Heart left ventricle (tissue), 16 donors: ENCODE measurements at regions not wholly inside any gene's neighbourhood (a gene's known extent, or its start where the extent isn't known, plus 50 kb on each side); places are given as distances from the start of the nearest gene placed in this dataset.

Experiments used
- ATAC-seq, 4 donors: fragments of 200-7000 bp; cut with Tn5 transposase; one replicate each; pipeline ENCODE4 v1.9.1; 2020 to 2022; ENCODE audit warnings: moderate library complexity in 4 of 4, mild to moderate bottlenecking in 3 of 4, moderate number of reproducible peaks in 1 of 4
- DNase-seq, 5 donors: peaks; one replicate each; pipeline ENCODE4 v3.0.0-alpha.2; 2020
- H3K27ac ChIP-seq, 12 donors: fragments of 200-600 bp; sonication (generic) in 4 of 12; one replicate each; pipeline versions ENCODE4 v1.5.0 to v1.8.0; 2016 to 2022; ENCODE audit warnings: mild to moderate bottlenecking in 2 of 12
- H3K27me3 ChIP-seq, 9 donors: fragments of 200-600 bp; sonication (generic) in 2 of 9; one replicate each; pipeline versions ENCODE4 v1.5.1 to v1.8.0; 2016 to 2022; ENCODE audit warnings: mild to moderate bottlenecking in 3 of 9
- H3K36me3 ChIP-seq, 9 donors: fragments of 200-600 bp; sonication (generic) in 2 of 9; one replicate each; pipeline versions ENCODE4 v1.5.0 to v1.8.0; 2018 to 2022; ENCODE audit warnings: mild to moderate bottlenecking in 2 of 9
- H3K4me1 ChIP-seq, 12 donors: fragments of 200-600 bp; sonication (generic) in 4 of 12; one replicate each; pipeline versions ENCODE4 v1.5.0 to v1.8.0; 2016 to 2022; ENCODE audit warnings: mild to moderate bottlenecking in 3 of 12
- H3K4me3 ChIP-seq, 12 donors: fragments of 200-600 bp; sonication (generic) in 4 of 12; one replicate each; pipeline versions ENCODE4 v1.5.0 to v1.8.0; 2017 to 2022; ENCODE audit warnings: mild to moderate bottlenecking in 9 of 12, moderate library complexity in 4 of 12
- H3K9me3 ChIP-seq, 12 donors: fragments of 200-600 bp; sonication (generic) in 4 of 12; one replicate each; pipeline versions ENCODE4 v1.5.0 to v1.8.0; 2016 to 2022; ENCODE audit warnings: mild to moderate bottlenecking in 1 of 12
- POLR2A ChIP-seq, 2 donors: fragments of 450-650 bp; IDR thresholded peaks; one replicate each; pipeline ENCODE4 v1.6.1; 2017; ENCODE audit warnings: antibody characterized with exemption in 2 of 2, mild to moderate bottlenecking in 2 of 2, moderate library complexity in 2 of 2
- WGBS, 4 donors: extraction: QIAGEN DNeasy Blood & Tissue Kit in 2 of 4; methylation state at CpG; one replicate each; pipeline versions ENCODE4 v1.1.5 to v1.1.7; 2013 to 2018; 5-methylcytosine and 5-hydroxymethylcytosine counted together
- intact Hi-C, 10 donors: fragments of 100-400 bp; cut with DNase I; formaldehyde crosslinking; loops; one replicate each; pipeline versions ENCODE4 v1.11.1 to v1.14.2; 2022
- TF ChIP-seq, protein P1 (sequence below), 12 donors: fragments of 200-600 bp; sonication (generic) in 4 of 12; IDR thresholded peaks; one replicate each; pipeline versions ENCODE4 v1.5.0 to v1.8.0; 2018 to 2022; ENCODE audit warnings: antibody characterized with exemption in 12 of 12, mild to moderate bottlenecking in 5 of 12
- donor health status: ischemic (EF 13 %, LVEDD 7.1; RV severe dilation, severe dysfunction).
- donor health status: healthy with polysubstance abuse.
- donor health status: DM: no; HTN: yes; CAD: no.
- donor health status: DM: no; HTN: no; CAD: no.
- donor health status: ischemic (EF 25% LVEDD 6.9; RV normal size, moderate dysfunction).
- donor health status: ischemic (EF 25% LVEDD 5.7; RV mildly dilated, moderate dysfunction).
- donor health status: healthy.
- donor health status: DM: yes; HTN: yes; CAD: no.
- donor health status: ischemic (EF 35%, LVEDD 5.7; RV mildly dilated, moderate dysfunction).
- donor health status: nonischemic (EF 11% LVEDD 7.7; RV severe dilation, severe dysfunction).
- donor health status: DM: yes; HTN: yes; CAD: no.
- donor health status: PGD.
- donor health status: ischemic (EF 29% LVEDD 5.4; RV normal size, mild dysfunction).
- donor health status: nonischemic (EF 23%, LVEDD 6.1; RV moderate dilation, normal function).

DNA sequence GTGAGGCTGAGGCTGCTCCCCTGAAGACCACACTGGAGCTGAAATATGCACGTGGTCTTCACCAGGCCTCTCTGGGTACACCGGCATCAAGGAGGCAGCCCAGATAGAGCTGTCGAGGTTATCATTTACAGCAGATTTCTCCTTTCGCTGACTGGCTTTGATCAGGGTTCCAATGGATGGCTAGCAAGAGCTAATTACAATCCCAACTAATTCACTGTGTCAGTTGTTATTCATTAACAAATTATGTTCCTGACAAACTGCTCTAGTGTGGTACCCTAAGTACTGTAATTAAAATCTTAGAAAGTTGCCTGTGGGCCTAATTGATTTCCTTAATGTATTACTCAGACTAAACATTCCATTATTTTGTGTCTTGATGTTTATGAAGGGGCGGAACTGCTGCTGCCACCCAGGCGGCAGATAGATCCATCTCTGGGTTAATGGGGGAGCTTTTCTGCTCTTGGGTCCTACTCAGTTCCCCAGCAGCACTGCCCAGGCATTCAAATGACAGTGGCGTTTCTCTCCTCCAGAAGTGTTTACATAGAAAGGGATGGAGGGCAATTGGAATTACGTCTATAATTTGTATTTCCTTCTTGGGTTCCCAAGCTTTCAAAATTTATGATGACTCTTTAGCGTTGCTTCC is 71.7 kb upstream of the RAD23B start:
- intact Hi-C loops: loop anchor here in 1 of 10 donors (10.0 kb wide), 1 partner anchor 63 kb away; no protein-coding TSS in a partner anchor
- Histone ChIP-seq H3K36me3 (no peaks in the 10 kb centered on the region), H3K27me3 (no peaks in the 10 kb centered on the region), H3K4me1 (peaks cover 0 to 10% (median 0%) of the 10 kb centered on the region in 12 donors), H3K9me3 (no peaks in the 10 kb centered on the region), H3K4me3 (no peak overlapping the region), H3K27ac (no peak overlapping the region)
- 71 to 72% (median 72%) methylated on average over 9 of the region's 9 CpGs for WGBS, 4 donors
- no peak for TF ChIP-seq POLR2A (IDR thresholded peaks at IDR 0.05)
- TF ChIP-seq, protein P1, sequence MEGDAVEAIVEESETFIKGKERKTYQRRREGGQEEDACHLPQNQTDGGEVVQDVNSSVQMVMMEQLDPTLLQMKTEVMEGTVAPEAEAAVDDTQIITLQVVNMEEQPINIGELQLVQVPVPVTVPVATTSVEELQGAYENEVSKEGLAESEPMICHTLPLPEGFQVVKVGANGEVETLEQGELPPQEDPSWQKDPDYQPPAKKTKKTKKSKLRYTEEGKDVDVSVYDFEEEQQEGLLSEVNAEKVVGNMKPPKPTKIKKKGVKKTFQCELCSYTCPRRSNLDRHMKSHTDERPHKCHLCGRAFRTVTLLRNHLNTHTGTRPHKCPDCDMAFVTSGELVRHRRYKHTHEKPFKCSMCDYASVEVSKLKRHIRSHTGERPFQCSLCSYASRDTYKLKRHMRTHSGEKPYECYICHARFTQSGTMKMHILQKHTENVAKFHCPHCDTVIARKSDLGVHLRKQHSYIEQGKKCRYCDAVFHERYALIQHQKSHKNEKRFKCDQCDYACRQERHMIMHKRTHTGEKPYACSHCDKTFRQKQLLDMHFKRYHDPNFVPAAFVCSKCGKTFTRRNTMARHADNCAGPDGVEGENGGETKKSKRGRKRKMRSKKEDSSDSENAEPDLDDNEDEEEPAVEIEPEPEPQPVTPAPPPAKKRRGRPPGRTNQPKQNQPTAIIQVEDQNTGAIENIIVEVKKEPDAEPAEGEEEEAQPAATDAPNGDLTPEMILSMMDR (IDR thresholded peaks at IDR 0.05): no peak
- DNase-seq (no peak), ATAC-seq (no peak)

DNA sequence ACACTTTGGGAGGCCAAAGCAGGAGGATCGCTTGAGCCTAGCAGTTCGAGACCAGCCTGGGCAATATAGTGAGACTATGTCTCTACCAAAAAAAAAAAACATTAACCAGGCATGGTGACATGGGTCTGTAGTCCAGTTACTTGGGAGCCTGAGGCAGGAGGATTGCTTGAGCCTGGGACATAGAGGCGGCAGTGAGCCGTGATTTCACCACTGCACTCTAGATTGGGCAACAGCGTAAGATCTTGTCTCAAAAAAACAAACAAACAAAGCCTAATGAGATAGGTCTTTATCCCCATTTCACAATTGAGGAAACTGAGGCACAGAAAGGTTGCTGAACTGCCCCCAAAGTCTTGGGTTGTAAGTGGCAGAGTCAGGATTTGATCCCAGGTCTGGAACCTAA is 70.5 kb upstream of the RAD23B start:
- Histone ChIP-seq H3K9me3 (no peaks in the 10 kb centered on the region), H3K4me3 (no peak overlapping the region), H3K4me1 (peaks cover 0 to 10% (median 0%) of the 10 kb centered on the region in 12 donors), H3K27ac (no peak overlapping the region), H3K36me3 (no peaks in the 10 kb centered on the region), H3K27me3 (no peaks in the 10 kb centered on the region)
- intact Hi-C loops: loop anchor here in 1 of 10 donors (10.0 kb wide), 1 partner anchor 62 kb away; no protein-coding TSS in a partner anchor
- TF ChIP-seq, protein P1 (IDR thresholded peaks at IDR 0.05): no peak
- TF ChIP-seq POLR2A (IDR thresholded peaks at IDR 0.05): no peak
- DNase-seq (no peak), ATAC-seq (no peak)
- WGBS, 4 donors: 96 to 98% (median 97%) methylated on average over 5 of the region's 5 CpGs

DNA sequence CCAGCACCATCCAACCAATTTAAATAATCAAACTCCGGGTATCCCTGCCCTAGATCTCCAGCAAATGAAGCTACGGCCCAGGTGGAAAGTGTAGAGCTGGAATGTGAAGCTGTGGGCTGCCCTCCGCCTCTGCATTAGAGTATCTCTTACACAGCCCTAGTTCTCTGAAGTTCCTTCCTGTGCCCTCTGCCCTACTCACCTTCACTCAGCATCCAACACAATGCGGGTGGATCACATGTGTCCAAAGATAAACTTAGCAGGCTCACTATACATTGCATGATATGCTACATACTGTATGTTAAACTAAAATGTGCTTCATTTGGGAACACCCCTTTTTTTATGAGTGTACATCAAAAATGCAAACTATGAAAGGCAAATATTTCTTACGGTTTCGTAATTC is 70.0 kb upstream of the RAD23B start:
- 85 to 91% (median 89%) methylated on average over 6 of the region's 6 CpGs for WGBS, 4 donors
- intact Hi-C loops: loop anchor here in 1 of 10 donors (10.0 kb wide), 1 partner anchor 62 kb away; no protein-coding TSS in a partner anchor
- Histone ChIP-seq H3K36me3 (no peaks in the 10 kb centered on the region), H3K27ac (no peak overlapping the region), H3K4me3 (no peak overlapping the region), H3K4me1 (peaks cover 0 to 10% (median 0%) of the 10 kb centered on the region in 12 donors), H3K27me3 (no peaks in the 10 kb centered on the region), H3K9me3 (no peaks in the 10 kb centered on the region)
- TF ChIP-seq POLR2A (IDR thresholded peaks at IDR 0.05): no peak
- TF ChIP-seq, protein P1 (IDR thresholded peaks at IDR 0.05): no peak
- no peak for ATAC-seq
- DNase-seq: no peak

DNA sequence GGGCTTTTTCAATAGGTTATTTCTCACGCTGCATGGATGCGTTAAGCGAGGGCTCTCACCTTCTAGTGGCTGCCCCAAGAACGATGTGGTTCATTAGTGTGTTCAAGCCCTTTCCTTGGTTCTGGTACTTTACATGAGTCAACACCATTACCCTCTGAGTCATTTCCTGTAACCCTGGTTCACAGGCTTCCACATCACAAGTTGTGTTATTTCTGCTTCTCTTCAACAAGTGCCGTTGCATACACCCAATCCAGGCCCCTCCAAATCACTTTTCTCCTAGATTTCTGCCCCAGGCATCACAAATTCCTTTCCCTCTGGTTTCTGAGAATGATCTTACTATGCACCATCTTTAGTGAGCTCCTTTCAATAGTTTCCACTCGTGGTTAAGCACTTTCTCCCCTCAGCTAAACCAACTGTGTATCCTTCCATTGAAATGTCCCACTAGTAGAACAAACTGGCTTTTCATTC is 69.5 kb upstream of the RAD23B start:
- WGBS, 4 donors: 74 to 78% (median 75%) methylated on average over 6 of the region's 6 CpGs
- peak in 1 of 4 donors; percentile 44 for ATAC-seq

More for the DNA sequence above, 69.5 kb upstream of the RAD23B start:
- Histone ChIP-seq H3K4me3 (no peak overlapping the region), H3K36me3 (no peaks in the 10 kb centered on the region), H3K4me1 (peaks cover 0 to 10% (median 0%) of the 10 kb centered on the region in 12 donors), H3K9me3 (no peaks in the 10 kb centered on the region), H3K27ac (no peak overlapping the region), H3K27me3 (no peaks in the 10 kb centered on the region)
- intact Hi-C loops: loop anchor here in 1 of 10 donors (10.0 kb wide), 1 partner anchor 61 kb away; no protein-coding TSS in a partner anchor
- DNase-seq: no peak
- no peak for TF ChIP-seq POLR2A (IDR thresholded peaks at IDR 0.05)
- TF ChIP-seq, protein P1 (IDR thresholded peaks at IDR 0.05): no peak
